HG03354 (cell line): ENCODE measurements at regions not wholly inside any gene's neighbourhood (a gene's known extent, or its start where the extent isn't known, plus 50 kb on each side); places are given as distances from the start of the nearest gene placed in this dataset.

Experiments used
- ATAC-seq: cut with Tn5 transposase; IDR thresholded peaks from one replicate; pipeline ENCODE4 v1.9.1; 2021; ENCODE audit warnings: mild to moderate bottlenecking; ENCODE audit not compliant: unreplicated experiment, poor library complexity, severe bottlenecking

GRCh38 chr10:121062115-121062514 is 211.0 kb downstream of the WDR11 start:
- no peak for ATAC-seq

DNA sequence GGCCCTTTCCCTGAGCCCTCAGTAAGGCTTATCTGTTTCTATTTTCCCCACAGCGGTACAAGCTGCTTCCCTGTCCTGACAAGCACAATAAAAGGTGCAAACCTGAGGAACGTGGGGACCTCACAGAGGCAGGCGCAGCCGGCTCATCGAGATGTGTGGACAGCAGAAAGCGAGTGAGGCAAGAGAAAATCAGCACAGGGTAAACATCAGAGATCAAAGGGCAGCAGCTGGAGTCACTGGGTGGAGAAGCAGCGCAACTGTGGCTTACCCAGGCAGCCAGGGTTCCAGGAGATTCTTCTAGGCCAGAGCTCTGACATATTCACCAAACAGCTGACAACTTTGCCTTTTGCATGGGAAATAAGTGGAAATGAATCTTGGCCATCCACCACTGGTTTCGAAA is 212.6 kb downstream of the WDR11 start:
- no peak for ATAC-seq

- no peak for ATAC-seq
These were observed 213.3 kb downstream of the WDR11 start for GRCh38 chr10:121064491-121064890.

GRCh38 chr10:121065330-121065729 is 214.2 kb downstream of the WDR11 start:
- ATAC-seq, result peak; percentile 71

DNA sequence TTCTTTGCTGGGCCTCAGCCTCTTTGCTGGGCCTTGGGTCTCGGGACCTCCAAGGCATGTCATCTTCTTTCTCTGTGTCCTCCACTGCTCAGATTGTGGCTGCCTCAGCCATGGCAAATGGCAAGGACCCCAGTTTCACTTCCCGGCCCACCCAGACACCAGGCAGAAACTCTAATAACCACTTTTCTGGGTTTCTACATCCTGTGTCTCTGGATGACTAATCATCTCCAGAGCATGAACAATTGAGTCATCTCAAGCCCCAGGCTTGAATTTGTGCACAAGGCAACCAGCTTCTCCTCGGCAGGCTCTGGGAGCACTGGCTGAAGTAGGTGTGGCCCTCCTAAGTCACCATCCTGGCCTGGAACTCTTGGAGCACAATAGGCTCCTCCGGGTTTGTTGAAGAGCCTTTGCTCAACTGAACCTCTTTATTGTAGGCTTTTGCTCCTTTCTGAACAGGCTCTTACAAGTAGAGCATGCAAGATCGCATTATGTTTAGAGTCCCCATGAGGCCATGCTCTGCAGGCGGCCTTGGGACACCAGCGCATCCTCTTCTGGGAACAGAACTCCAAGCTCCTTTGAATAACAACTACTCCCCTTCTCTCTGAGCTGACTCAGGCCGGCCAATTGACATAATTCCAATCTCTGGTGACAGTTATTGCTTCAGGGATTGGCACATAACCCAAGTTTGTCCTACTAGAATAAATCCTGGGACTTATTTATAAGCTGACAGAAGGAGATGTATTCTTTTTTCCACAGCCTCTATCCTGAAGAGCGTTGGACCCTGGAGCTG is 218.1 kb downstream of the WDR11 start:
- peak; percentile 87 for ATAC-seq

DNA sequence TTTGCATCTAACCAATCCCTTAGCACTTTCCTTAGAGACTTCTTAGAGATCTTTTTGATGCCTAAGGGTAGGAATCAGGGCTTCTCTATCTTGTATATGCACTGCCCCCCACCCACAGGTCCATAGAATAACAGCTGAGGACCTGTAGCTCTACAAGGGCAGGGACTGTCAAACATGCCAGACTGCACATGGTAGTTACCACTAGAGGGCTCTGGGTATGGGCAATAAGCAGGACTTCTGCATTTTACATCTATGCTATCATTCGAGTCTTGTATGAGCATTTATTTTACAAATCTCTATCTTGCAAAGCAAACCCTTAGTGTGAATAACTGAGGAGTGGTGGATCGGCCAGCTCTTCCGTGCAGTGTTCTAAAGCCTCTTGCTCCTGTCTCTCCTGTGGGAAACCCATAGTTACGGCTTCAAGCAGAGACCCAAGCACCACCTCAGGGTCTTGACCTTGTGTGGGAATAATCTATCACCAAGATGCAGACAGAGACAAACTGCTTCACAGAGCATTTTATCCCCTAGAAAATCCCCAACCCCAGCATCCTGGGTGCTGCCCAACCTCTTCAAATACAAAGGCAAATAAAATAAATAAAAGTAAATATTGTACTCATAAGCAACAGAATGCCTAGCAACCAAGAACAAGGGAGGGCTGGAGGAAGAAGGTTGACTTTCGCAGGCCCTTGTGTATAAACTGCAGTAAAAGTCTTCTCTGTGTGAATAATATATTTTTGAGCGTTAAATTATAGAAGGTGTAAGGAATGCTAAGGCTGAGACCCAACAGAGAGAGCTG is 219.3 kb downstream of the WDR11 start:
- ATAC-seq, result no peak

DNA sequence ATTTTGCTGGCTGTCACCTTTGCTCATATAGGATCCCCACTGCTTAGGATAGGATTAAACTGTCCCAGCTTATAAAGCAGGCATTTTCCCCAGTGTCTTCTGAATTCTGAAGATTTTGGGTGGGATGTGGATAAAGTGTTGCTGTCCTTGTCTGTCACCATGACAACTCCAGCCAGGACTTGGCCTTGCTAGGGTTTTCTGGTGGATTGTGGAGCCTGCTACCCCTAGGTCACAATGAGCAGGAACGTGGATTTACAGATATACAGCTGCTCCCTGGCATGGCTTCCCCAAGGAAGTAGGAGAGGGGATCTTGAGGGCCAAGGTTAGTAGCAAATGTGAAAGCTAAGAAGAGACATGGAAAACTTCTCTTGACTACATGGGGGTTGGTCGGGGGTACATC is 220.7 kb downstream of the WDR11 start:
- no peak for ATAC-seq

- ATAC-seq, result no peak
These were observed 222.6 kb downstream of the WDR11 start for GRCh38 chr10:121073728-121074127.

DNA sequence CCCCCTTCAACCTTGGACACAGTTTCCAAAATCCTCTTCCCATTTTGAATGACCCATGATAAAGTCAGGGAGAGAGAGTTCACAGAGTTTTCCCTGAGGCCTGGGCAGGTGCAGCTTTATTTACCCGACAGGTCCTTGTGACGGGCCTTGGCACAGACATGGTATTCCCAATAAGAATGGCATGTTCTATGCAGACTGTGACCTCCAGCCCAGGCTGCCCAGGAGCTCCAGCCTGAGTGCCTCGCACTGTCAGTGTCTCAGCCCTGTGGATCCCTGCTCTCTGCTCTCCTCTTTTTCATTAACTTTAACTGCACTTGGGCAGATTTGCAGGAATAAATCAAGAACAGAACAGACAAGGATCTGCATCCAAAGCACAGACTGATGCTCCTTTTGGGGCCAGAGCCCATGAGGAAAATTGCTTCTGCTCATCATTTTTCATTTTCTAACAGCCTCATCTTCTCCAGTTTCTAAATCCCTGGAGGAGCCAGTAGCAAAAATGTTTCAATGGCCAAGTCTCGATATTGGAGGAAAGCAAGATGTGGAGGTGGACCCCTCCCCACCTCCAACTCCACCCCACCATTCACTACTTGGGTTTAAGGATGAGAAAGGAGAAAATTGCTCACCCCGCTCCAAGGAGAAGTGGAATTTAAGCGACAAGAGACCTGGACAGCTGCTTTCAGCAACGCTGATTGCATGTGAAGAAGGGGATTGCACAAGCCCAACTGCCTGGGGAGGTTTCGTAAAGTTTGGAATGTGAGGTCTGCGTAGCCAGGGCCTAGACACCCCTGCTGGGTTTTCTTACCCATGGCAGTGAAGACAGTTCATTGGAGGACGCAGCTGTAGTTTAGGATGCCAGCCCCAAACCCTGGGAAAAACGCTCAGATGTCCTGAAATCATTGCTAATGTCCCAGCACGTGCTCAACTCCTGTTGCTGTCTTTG is 225.9 kb downstream of the WDR11 start:
- no peak for ATAC-seq

GRCh38 chr10:121078036-121078435 is 226.9 kb downstream of the WDR11 start:
- no peak for ATAC-seq

DNA sequence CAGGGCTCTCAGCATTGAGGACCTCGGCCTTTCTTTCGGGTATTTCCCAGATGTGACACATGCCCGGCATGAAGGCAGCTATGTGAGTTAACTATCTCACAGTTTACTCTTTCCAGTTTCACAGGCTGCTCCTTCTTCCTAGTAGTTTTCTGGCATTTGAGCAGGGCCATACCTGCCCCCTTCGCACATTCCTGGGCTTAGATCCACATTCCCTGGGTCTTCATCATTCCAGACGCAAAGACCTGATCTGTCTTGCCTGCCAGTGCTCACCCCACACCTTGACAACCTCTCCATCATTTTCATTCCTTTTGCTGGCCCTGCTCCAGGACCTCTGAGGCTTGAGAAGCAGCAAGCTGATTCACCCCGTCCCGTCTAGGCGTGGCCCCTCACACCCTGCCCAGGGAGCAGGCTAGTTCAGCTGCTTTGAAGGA is 227.5 kb downstream of the WDR11 start:
- ATAC-seq, result no peak

DNA sequence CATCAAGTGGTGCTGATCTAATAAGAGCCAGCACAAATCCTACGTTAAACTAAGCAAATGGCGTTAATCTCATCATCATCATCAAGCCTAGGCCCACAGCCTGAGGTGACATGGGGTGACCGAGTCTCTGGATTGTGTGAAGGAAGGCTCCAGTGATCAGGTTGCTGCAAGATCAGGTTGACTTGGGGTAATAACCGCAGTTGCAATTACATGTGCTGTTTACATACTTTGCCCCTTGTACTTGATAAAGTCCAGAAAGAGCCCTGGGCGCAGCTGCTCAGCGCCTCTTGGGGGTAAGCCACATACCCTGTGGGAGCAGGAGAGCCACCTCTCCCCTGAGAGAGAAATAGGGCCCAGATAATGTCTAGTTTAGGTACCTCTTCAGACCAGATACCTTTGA is 228.1 kb downstream of the WDR11 start:
- no peak for ATAC-seq

- no peak for ATAC-seq
These were observed 229.2 kb downstream of the WDR11 start for GRCh38 chr10:121080281-121080891.

- no peak for ATAC-seq
These were observed 230.1 kb downstream of the WDR11 start for GRCh38 chr10:121081306-121081705.

- ATAC-seq, result no peak
These were observed 231.8 kb downstream of the WDR11 start for GRCh38 chr10:121082984-121083383.

DNA sequence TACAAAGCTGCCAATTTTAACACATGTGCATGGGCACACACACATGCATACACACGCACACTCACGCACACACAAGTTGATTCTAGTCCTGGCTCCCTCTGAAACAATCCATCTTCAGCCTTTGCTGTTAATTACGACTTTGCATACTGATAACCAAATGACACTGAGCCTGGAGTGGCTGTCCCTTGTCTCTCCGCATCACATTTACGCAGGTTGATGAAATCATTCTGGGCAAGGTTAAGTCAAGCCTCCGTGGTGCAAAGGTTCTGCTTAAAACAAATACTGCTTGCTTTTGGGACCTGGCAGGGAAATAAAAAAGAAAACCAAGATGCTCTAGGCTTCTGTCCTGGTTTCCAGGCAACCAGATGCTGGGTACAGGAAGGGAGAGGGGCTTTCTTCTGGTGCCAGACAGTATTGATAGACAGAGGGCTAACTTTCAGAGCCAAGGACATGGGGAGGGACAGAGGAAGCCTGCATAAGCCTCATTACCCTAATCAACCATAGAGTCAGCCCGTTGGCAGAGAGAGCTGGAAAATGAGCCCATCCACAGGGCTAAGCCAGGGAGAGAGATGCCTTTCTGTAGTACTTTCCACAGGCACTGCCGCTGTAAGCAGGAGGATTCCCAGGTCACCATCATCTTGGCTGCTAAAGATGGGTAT is 233.0 kb downstream of the WDR11 start:
- no peak for ATAC-seq

- no peak for ATAC-seq
These were observed 233.5 kb downstream of the WDR11 start for GRCh38 chr10:121084675-121085070.

DNA sequence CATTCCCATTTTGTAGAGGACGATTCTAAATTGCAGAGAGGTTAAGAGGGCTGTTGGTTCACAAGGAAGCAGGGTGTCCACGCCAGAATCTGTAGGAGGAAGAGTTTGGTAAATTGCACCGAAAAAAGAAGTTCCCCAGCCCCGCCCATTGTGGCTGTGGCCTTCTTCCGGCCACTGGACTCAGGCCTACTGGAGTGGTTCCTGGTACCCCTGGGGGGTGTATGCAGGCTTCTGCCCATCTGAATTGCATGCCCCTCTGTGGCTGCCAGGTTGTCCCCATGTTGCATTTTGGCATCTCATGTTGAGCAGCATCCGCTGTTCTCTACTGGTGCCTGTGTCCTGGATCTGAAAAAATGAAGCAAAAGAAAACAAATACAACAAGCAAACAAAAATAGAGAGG is 234.2 kb downstream of the WDR11 start:
- no peak for ATAC-seq

DNA sequence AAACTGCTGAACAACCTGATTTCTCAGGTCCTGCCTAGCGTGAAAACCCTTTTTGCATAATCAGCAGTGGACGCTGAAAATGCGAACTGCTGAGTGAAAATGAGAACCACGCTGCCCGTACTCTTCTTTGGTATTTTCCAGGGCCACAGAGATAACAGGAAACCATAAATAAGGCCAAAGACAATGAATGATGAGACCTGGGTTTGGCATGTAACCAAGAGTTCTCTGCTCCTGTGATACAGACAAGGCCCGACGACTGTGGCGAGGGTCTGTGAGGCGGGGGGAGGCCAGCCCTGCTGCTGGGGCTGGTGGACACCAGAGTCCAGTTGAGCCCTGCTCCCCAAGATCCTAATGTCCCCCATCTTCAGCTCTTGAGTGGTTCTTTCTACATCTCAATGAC is 236.0 kb downstream of the WDR11 start:
- no peak for ATAC-seq
